GM21360 (cell line): ENCODE measurements at regions not wholly inside any gene's neighbourhood (a gene's known extent, or its start where the extent isn't known, plus 50 kb on each side); places are given as distances from the start of the nearest gene placed in this dataset.

Experiments
- ATAC-seq: cut with Tn5 transposase; IDR thresholded peaks from one replicate; pipeline ENCODE4 v1.9.1; 2021; ENCODE audit warnings: mild to moderate bottlenecking, moderate library complexity; ENCODE audit not compliant: unreplicated experiment

- no peak for ATAC-seq
Measured at GRCh38 chr3:147843331-147843730, 434.2 kb downstream of the ZIC1 start.

GRCh38 chr3:147846293-147846692 is 437.1 kb downstream of the ZIC1 start:
- ATAC-seq = no peak

GRCh38 chr3:147846854-147847478 is 437.8 kb downstream of the ZIC1 start:
- no peak for ATAC-seq

- ATAC-seq = no peak
Measured at GRCh38 chr3:147851062-147851461, 441.9 kb downstream of the ZIC1 start.

GRCh38 chr3:147854542-147854941 is 445.4 kb downstream of the ZIC1 start:
- ATAC-seq = no peak

GRCh38 chr3:147864754-147865354 is 455.7 kb downstream of the ZIC1 start:
- no peak for ATAC-seq

- ATAC-seq = no peak
Measured at GRCh38 chr3:147866561-147866960, 457.4 kb downstream of the ZIC1 start.

- ATAC-seq = no peak
Measured at GRCh38 chr3:147872568-147872967, 463.4 kb downstream of the ZIC1 start.

- no peak for ATAC-seq
Measured at GRCh38 chr3:147875498-147875897, 466.3 kb downstream of the ZIC1 start.

- ATAC-seq = no peak
Measured at GRCh38 chr3:147881933-147882332, 472.8 kb downstream of the ZIC1 start.

- no peak for ATAC-seq
Measured at GRCh38 chr3:147886879-147887278, 477.7 kb downstream of the ZIC1 start.

- ATAC-seq = no peak
Measured at GRCh38 chr3:147887797-147888196, 478.6 kb downstream of the ZIC1 start.

GRCh38 chr3:147890114-147890513 is 480.9 kb downstream of the ZIC1 start:
- ATAC-seq = no peak

GRCh38 chr3:147895509-147895908 is 486.3 kb downstream of the ZIC1 start:
- no peak for ATAC-seq

- ATAC-seq = no peak
Measured at GRCh38 chr3:147900851-147901250, 491.7 kb downstream of the ZIC1 start.

- ATAC-seq = no peak
Measured at GRCh38 chr3:147903026-147903425, 493.9 kb downstream of the ZIC1 start.

- no peak for ATAC-seq
Measured at GRCh38 chr3:147904421-147904820, 495.3 kb downstream of the ZIC1 start.

GRCh38 chr3:147906285-147906684 is 497.1 kb downstream of the ZIC1 start:
- no peak for ATAC-seq

GRCh38 chr3:147914532-147914931 is 505.4 kb downstream of the ZIC1 start:
- no peak for ATAC-seq

- no peak for ATAC-seq
Measured at GRCh38 chr3:147915057-147915456, 505.9 kb downstream of the ZIC1 start.

- ATAC-seq = no peak
Measured at GRCh38 chr3:147919496-147919895, 510.3 kb downstream of the ZIC1 start.

GRCh38 chr3:147921051-147921450 is 511.9 kb downstream of the ZIC1 start:
- no peak for ATAC-seq

GRCh38 chr3:147924755-147925154 is 515.6 kb downstream of the ZIC1 start:
- ATAC-seq = no peak
